SK-N-SH (cell line): ENCODE measurements at regions not wholly inside any gene's neighbourhood (a gene's known extent, or its start where the extent isn't known, plus 50 kb on each side); places are given as distances from the start of the nearest gene placed in this dataset.

Experiments used
- ELF1 ChIP-seq: IDR thresholded peaks from 2 replicates; pipeline ENCODE4 v1.4.0; 2012
- TF ChIP-seq, protein P1 (sequence below): IDR thresholded peaks from 2 replicates; pipeline ENCODE4 v1.4.0; 2012; ENCODE audit warnings: low read depth
- TF ChIP-seq, protein P2 (sequence below): fragments of 200-600 bp; sonication (generic); IDR thresholded peaks from 2 replicates; pipeline ENCODE4 v1.6.1; 2017; ENCODE audit warnings: antibody characterized with exemption, mild to moderate bottlenecking, moderate library complexity

DNA sequence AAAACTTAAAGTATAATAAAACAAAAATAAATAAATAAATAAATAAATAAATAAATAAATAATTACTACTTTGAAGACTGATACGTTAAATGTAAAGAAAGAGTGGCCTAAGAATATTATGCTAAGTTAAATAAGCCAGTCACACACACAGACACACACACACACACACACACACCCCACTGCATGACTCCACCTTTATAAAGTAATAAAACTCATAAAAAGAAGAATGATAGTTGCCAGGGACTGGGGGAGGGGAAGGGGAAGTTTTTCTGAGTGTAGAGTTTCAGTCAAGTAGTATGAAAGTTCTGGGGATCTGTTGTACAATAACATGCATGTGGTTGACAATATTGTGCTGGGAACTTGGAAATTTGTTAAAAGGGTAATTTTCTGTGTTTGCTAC, 1237.5 kb upstream of the GYPC start:
- TF ChIP-seq, protein P1, sequence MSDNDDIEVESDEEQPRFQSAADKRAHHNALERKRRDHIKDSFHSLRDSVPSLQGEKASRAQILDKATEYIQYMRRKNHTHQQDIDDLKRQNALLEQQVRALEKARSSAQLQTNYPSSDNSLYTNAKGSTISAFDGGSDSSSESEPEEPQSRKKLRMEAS, result no peak
- TF ChIP-seq ELF1, result no peak
- TF ChIP-seq, protein P2, sequence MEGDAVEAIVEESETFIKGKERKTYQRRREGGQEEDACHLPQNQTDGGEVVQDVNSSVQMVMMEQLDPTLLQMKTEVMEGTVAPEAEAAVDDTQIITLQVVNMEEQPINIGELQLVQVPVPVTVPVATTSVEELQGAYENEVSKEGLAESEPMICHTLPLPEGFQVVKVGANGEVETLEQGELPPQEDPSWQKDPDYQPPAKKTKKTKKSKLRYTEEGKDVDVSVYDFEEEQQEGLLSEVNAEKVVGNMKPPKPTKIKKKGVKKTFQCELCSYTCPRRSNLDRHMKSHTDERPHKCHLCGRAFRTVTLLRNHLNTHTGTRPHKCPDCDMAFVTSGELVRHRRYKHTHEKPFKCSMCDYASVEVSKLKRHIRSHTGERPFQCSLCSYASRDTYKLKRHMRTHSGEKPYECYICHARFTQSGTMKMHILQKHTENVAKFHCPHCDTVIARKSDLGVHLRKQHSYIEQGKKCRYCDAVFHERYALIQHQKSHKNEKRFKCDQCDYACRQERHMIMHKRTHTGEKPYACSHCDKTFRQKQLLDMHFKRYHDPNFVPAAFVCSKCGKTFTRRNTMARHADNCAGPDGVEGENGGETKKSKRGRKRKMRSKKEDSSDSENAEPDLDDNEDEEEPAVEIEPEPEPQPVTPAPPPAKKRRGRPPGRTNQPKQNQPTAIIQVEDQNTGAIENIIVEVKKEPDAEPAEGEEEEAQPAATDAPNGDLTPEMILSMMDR, result no peak
